GM20431 (cell line): ENCODE measurements at regions not wholly inside any gene's neighbourhood (a gene's known extent, or its start where the extent isn't known, plus 50 kb on each side); places are given as distances from the start of the nearest gene placed in this dataset.
"Not testable (repeated sequence)": the region's sequence is repeated elsewhere in the genome, so short reads cannot be mapped to it uniquely, and the experiment has no call there.

Experiments
- in situ Hi-C: fragments of 300-500 bp; cut with MseI, MboI; formaldehyde crosslinking; loops from one replicate; pipeline ENCODE4 v1.15.0; 2020; ENCODE audit warnings: low sequenced_read_pairs; ENCODE audit not compliant: unreplicated experiment

DNA sequence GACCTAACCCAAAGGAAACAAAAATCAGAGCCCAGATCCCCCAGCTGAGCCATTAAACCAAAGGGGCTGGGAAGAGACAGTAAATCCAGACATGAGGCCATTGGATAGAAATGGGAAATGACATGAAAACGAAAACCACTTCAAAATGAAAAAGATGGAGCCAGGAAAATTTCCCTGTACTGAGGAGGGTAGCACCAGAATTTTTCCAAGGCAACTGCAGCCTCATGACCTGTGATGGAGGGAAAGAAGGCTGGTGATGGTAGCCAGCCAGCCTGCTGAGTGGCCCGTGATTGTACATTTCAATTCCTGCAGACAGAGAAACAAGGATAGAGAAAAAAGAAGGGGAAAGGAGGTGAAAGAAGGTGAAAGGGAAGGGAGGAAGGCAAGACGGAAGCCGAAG lies 268.4 kb upstream of the PLET1 start:
- in situ Hi-C loops: no loop called here

DNA sequence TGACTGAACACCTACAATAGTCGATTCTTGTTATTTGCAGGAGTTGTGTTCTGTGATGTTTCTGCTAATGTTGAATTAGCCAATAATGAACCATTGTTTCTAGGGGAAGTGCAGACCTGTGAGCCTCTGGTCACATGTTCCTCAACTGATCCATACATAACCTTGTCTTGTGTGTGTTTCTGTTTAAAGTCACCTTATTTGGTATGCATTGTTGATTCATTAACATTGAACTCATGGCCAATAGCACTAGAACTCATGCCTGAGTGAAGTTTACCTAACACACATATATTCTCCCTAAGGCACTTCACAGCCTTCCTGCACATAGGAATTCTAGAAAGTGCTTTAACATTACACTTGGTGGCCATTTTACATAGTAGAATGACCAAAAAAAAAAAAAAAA lies 271.8 kb upstream of the PLET1 start:
- in situ Hi-C loops: no loop called here

DNA sequence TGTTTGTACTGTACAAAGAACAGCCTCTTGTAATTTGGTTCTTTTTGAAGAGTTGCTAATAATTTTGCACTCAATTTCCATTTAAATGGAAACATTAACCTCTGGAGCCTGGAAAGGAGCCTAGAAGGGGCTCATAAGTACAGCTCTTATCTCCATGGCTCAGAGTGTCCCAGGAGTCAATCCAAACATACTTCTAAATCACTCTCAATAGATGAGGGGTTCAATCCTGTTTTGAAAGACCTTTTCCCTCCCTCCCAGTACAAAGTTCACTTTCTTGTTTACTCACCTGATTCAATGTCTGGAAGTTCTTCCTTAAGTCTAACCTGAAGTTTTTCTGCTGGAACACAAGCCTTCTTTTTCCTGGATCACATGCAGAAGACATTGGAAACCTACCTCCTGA lies 273.0 kb upstream of the PLET1 start:
- in situ Hi-C loops: no loop called here

DNA sequence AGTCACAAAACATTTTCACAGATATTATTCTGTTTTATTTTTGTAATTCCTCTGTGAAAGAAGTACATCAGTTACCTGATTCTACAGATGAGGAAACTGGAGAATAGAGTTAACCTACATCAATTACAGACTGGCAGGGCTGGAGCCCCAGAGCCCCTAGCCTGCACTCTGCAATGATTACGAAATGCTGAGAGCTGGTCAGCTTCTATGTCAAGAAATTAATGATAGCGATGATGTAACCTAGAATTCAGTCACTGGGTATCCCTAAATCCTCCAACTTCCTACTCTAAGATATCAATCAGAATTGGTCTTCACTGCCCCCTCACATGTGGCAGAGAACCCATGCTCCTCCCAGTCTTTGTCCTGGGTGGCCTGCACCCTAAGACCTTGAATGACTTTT lies 273.5 kb upstream of the PLET1 start:
- in situ Hi-C loops: no loop called here

DNA sequence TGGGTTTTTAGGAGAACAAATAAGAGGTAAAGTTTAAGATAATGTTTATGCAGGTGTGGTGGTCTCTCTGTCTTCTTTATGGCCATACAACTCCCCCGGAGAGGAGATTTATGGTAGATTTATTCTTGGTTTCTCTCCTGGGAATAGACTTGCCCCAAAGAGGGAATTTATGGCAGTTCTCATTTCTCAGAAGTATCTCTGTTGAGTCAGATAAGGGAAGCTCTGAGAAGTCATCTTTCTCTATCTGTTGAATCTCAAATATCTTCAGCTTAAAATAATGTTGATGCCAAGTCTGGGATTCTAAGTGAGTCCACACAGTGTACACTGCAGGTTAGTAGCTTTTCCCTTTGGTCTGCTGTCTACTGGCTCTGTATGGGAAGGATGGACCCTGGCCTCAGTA lies 276.4 kb upstream of the PLET1 start:
- in situ Hi-C loops: no loop called here

DNA sequence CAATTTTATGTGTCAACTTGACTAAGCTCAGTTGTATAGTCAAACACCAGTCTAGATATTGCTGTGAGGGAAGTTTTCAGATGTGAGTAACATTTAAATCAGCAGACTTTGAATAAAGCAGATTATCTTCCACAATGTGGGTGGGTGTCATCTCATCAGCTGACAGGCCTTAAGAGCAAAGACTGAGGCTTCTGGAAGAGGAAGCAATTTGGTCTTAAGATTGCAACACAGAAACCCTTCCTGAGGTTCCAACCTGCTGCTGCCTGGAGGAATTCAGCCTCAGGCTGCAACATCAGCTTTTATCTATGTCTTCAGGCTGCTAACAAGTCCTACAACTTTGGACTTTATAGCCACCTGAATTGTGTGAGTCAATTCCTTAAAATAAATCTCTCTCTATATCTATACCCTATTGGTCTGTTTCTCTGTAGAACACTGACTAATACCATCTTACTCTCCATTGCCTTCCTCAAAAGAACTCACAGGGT lies 277.2 kb upstream of the PLET1 start:
- in situ Hi-C loops: no loop called here

DNA sequence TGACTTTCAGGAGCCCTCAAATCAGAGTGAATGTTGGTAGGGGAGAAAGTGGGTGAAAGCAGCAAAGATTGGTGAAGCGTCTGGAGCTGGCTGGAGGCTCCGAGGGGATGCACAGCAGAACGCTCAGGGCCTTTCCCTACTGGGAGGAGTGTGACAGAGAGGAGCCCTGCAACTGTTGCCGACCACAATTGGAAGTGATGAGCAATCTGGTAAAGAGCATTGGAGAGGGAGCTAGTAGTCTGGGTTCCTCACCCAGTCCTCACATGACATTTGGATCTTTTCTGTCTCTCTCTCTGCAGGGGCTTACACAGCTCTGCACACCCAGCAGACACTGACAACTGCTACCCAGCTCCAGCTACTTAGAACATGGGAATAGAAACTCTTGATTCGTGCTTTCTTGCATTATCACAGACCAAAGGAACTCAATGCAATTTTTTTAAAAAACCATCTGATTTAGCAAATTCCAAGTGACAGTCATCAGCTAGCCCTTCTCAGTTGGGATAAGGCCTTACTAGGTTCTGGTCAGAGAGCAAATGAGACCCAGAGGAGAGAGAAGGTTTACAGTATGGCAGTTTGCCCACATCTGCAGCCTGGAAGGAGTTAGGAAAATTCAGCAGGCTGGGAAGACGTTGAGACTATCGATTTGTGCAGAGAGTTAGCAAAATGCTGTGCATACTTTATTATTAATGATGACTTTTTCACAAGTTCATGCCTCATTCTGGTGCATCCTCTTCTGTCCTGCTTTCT lies 278.0 kb upstream of the PLET1 start:
- in situ Hi-C loops: no loop called here

DNA sequence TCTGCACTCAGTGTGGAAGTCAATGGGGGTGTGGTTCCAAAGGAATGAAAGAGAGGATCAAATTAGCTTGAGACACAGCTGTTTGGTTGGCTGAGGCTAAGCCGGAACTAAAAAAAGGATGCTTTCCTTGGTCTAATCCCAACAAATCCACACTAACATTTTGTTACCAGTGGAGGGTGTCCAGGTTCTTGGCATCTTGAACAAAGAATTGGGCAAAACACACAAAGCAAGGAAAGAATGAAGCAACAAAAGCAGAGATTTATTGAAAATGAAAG lies 278.6 kb upstream of the PLET1 start:
- in situ Hi-C loops: not testable (repeated sequence)

DNA sequence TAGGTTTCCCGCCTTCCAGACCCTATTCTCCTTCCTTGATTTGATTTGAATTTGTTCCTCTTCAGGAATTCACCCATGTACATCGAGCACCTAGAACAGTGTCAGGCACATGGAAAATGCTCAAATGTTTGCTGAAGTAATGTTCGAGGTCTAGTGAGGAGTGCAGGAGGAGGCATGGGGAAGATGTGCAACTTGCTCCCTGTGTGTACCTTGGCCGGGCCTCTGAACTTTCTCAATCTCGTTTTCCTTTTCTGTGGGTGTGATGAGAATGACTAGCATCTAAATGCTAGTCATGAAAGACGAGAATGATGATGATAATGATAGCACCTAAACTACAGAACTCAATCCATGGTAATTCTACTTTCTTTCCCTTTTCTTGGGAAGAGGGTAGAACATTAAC lies 279.1 kb upstream of the PLET1 start:
- in situ Hi-C loops: no loop called here

DNA sequence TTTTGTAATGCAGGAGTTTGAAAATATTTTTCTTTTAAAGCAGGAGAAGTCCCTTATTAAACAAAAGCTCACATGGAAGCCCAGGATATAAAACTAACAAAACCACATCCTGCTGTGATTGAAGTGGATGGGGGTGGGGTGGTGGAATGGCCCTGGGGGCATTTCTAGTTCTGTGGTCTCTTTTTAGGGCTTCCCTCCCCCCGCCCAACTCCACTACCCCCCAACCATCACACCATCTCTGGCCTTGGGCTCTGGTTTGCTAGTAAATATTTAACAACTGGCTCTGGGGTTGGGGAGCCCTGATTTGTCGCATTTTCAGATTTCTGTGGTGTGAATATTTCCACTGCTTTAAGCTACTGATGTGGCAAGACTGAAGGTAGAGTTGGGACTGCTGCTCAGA lies 279.6 kb upstream of the PLET1 start:
- in situ Hi-C loops: no loop called here

DNA sequence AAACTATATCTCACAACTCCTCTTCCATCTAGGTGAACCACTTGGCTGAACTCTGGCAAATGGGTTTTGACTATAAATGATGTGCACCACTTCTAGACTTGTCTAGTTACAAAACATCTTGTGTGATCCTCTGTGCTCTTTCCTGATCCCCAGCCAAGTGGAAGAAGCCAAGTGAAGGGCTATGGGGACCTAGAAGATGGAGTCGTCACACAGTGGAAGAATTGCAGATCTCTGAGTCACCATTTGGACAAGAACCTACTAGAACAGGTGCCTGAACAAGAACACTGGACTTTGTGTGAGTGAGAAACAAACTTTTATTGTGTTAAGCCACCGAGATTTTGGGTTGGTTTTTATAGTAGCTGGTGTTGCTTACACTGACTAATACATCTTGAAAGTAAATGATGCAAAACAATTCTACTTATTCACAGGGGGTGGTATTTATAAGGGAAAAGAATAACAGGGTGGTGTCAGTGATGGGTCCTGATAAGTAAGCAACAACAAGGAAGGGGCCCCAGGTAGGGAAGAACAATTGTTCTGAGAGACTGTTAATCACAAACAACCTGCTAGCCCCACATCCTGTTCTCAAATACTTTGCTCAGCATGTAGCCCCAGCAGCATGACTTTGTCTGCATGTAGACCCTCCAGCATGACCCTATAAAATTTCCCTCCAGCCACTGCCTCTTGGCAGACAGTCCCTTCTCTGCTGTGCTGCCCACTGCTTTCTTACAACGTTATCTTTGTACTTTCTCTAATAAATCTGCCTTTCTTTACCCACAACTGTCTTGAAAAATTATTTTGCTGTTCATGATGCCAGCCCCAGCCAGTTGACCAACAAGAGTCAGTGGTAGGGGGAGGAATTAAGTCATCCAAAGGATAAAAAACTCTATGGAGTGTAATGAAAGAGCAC lies 280.7 kb upstream of the PLET1 start:
- in situ Hi-C loops: no loop called here

DNA sequence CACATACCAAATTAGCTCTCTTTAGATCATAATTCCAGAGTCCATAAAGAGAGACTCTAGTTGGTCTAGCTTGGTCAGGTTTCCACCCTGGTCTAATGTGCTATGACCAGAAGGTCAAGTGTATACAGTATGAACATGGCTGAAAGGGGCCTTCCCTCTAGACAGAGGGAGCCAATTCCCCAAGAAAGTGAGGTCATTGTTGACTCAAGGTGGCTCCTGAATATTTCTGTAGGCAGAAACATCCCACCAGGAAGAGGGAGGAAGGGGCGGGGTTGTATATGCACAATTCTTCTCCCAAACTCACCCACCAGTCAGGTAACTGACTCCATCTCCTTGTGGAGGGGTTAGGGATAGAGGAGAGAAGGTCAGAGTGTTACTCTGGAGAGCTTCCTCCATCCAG lies 281.8 kb upstream of the PLET1 start:
- in situ Hi-C loops: no loop called here

DNA sequence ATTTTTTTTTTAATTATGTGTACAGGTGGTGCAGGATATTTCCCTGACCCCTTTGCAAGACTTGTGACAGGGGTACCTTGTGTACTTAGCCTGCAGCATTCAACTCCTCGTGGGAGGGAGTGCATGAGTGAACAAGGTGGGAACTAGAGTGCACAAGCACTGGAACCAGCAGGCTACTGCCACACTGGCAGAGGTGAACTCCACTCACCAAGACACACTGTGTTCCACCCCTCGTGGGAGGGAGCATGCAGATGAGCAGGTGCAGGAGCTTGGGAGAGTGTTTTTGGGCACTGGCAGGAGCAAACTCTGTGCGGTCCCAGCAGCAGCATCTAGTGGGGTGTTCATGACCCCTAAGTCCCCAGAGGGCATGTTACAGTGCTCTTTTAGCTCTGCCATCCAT lies 282.7 kb upstream of the PLET1 start:
- in situ Hi-C loops: no loop called here

DNA sequence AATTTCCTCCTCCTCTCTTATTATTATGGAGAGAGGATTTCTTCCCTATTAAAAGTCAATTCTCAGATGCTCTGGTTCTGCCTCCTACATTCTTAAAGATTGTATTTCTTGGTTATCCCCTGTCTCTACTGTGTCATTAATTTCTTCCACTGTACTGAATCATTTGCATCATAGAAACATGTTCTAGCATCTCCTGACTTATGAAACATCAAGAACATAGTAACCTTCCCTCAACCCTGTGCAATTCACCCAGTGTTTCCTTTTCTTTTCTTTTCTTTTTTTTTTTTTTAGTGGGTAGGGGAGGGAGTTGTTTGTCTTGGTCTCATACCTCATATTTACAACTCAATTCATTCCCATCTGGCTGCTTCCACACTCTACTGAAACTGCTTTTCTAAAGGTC lies 288.0 kb upstream of the PLET1 start:
- in situ Hi-C loops: no loop called here

DNA sequence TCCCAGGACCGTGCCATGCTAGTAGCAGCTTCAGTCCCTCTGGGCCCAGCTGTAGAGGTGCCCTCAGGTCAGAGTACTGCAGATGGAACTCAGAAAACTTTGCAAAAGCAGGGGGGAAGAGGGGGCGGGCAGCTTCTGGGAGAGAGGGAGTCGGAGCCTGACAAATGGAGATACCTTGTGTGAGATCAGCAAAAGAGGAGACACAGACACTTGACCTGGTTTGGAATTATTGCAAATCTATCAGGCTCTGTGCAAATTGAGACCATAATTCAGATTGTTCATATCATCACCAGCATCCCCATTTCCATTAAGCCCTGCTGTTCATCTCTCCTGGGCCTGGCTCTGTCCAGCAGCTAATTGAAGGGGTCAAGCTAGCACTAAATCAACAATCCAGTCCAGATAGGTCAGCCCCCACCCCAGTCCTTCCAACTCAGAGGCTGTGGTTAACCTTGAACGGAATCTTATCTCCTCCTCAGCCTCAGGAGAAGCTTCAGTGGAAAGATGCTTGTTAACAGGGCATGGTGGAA lies 292.6 kb upstream of the PLET1 start:
- in situ Hi-C loops: no loop called here

DNA sequence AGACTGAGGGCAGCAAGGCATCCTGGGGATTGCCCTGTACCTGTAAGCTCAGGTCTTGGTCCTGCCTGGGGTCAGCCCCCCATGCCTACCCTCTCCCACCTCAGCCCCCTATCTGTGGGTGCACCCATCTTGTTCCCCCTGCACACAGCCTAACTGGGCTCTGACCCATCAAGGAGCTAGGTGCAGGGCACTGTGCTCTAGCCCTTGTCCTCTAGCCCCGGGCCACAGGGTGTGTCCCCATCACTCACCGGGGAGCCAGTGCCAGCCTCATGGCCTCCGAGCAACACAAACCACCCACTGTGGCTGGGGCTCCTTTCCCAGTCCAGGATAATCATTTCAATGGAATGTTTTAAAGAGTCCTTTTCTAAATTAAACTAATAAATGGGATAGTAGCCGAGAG lies 293.9 kb upstream of the PLET1 start:
- in situ Hi-C loops: no loop called here

DNA sequence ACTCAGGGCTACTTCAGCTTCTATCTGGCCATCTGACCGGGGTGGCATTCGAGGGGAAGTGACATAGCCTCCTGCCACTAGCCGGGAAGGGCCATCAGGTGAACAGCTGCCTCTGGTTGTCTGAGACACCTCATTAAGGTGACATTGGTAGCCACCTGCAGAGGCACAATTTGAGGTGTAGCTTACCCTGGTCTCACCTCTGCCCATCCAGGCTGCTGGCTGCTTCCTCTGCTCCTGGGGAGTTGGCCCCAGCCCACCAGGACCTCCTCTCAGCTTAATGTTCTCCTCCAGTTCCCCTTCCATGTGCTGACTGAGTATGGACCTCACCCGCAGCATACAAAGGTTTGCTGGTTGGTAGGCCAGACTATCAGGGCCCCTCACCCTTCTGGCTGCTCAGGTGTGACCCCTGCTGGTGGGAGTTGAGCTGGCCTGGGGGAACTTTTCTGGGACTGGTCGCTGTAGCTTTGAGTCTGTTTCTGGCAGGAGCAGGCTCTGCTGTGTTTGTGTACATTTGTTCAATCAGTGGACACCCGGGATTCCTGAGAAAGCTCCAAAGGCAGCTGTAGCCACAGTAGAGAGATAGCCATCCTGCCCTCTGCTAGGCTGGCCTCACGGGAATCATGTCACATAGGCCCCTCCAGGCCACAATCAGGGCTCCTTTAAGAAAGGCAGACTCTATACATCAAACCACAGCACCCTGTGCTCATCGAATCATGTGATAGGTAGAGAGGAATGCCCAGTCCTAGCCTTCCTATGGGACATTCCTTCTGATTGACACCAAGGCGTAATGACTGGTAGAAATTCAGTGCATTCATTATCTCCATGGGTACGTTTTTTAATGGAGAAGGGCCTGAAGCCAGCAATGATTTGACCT lies 295.1 kb upstream of the PLET1 start:
- in situ Hi-C loops: no loop called here

DNA sequence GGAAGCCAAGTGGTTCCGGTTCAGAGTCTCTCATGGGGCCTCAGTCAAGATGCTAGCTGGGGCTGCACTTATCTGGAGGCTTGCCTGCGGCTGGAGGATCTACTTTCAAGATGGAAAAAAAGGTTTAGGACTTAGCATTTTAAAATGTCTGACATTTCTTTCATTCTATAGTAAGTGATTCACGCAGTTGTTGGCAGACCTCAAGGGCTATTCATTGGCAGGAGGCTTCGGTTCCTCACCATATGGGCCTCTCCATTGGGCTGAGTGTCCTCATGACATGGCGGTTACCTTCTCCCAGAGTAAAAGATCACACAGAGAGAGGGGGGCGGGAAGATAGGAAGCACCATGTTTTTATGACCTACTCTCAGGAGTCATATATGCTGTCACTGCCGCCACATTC lies 298.0 kb upstream of the PLET1 start:
- in situ Hi-C loops: no loop called here

DNA sequence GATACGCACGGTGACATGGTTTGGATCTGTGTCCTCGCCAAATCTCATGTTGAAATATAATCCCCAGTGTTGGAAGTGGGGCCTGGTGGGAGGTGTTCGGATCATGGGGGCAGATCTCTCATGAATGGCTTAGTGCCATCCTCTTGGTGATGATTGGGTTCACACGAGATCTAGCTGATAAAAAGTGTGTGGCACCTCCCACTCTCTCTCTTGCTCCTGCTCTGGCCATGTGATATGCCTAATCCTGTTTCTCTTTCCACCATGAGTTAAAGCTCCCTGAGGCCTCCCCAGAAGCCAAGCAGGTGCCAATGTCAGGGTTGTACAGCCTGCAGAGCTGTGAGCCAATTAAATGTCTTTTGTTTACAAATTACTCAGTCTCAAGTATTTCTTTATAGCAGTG lies 303.1 kb upstream of the PLET1 start:
- in situ Hi-C loops: no loop called here

DNA sequence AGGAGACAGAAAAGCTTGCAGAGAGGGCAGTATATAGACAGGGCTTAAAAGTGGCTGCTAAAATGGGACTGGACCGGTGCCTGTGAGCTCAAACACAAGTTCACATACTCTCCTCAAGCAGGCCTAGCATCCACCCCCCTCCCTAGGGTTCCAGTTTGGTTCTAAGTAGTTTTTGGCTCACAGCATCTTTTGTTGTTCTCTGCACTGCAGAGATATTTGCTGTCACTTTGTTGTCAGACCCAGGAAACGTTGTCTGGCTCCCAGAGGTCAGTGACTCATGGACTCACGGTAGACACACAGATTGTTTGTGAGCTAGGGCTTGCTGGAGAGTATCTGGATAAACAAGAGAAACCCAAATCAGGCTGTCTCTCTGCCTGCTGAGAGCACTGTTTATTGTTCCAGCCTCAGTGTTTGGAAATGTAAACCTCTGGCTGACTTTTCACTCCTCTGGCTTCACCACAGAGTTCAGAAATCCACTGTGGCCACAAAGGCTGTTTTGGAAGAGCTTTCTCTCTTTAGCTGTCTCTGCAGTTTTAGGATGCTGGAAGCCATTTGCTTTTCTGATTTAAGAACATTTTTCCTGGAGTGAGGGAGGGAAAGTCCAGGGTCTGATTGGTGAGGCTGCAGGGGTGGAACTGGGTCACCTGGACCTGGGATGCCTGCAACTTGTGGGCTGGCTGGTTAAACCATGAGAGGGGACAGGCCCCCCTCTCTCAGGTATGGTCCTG lies 303.7 kb upstream of the PLET1 start:
- in situ Hi-C loops: no loop called here
